Neutrophil (primary cell): ENCODE measurements at regions not wholly inside any gene's neighbourhood (a gene's known extent, or its start where the extent isn't known, plus 50 kb on each side); places are given as distances from the start of the nearest gene placed in this dataset.

Experiments used
- H3K27ac ChIP-seq: fragments of 200-600 bp; sonication (generic); 2 replicates; pipeline ENCODE4 v1.5.1; 2016; ENCODE audit warnings: mild to moderate bottlenecking, moderate library complexity
- H3K27me3 ChIP-seq: fragments of 200-600 bp; sonication (generic); 2 replicates; pipeline ENCODE4 v1.6.0; 2016; ENCODE audit warnings: mild to moderate bottlenecking
- H3K36me3 ChIP-seq: fragments of 200-600 bp; sonication (generic); 2 replicates; pipeline ENCODE4 v1.5.1; 2017
- H3K4me1 ChIP-seq, 2 experiments: fragments of 200-600 bp in 1 of 2; sonication (generic) in 1 of 2; 1 replicate in 1 of 2; 2 replicates in 1 of 2; pipeline versions ENCODE4 v1.5.1 to v1.6.1; 2013 to 2016; ENCODE audit warnings: low read depth in 1 of 2, low read length in 1 of 2, mild to moderate bottlenecking in 1 of 2, moderate library complexity in 1 of 2; ENCODE audit not compliant: control insufficient read depth in 1 of 2, insufficient read depth in 1 of 2
- H3K4me3 ChIP-seq, 2 experiments: fragments of 200-600 bp in 1 of 2; sonication (generic) in 1 of 2; 1 replicate in 1 of 2; 2 replicates in 1 of 2; pipeline ENCODE4 v1.5.1; 2013 to 2016; ENCODE audit warnings: low read depth in 1 of 2, low read length in 1 of 2, mild to moderate bottlenecking in 1 of 2, moderate library complexity in 1 of 2
- H3K9me3 ChIP-seq: fragments of 200-600 bp; sonication (generic); 2 replicates; pipeline ENCODE4 v1.5.1; 2016
- CTCF ChIP-seq: fragments of 200-600 bp; sonication (generic); IDR thresholded peaks from 2 replicates; pipeline ENCODE4 v1.5.1; 2016; ENCODE audit warnings: antibody characterized with exemption

- Histone ChIP-seq H3K36me3 (no peaks in the 10 kb centered on the region), H3K27me3 (no peaks in the 10 kb centered on the region), H3K4me3 (no peak overlapping the region), H3K4me1 (no peaks in the 10 kb centered on the region), H3K9me3 (no peaks in the 10 kb centered on the region), H3K27ac (no peak overlapping the region)
- no peak for TF ChIP-seq CTCF
Measured at GRCh38 chr5:60333005-60333571, 366.9 kb downstream of the DEPDC1B start.

GRCh38 chr5:60332244-60333004 is 367.5 kb downstream of the DEPDC1B start:
- Histone ChIP-seq H3K4me1 (no peaks in the 10 kb centered on the region), H3K27me3 (no peaks in the 10 kb centered on the region), H3K36me3 (no peaks in the 10 kb centered on the region), H3K9me3 (no peaks in the 10 kb centered on the region), H3K4me3 (no peak overlapping the region), H3K27ac (no peak overlapping the region)
- no peak for TF ChIP-seq CTCF

GRCh38 chr5:60330236-60330635 is 369.7 kb downstream of the DEPDC1B start:
- H3K4me1 ChIP-seq, result no peaks in the 10 kb centered on the region
- no peak overlapping the region for H3K4me3 ChIP-seq
- H3K27ac ChIP-seq, result no peak overlapping the region
- H3K36me3 ChIP-seq, result no peaks in the 10 kb centered on the region
- no peaks in the 10 kb centered on the region for H3K27me3 ChIP-seq
- TF ChIP-seq CTCF, result no peak
- no peaks in the 10 kb centered on the region for H3K9me3 ChIP-seq

- no peak overlapping the region for H3K4me3 ChIP-seq
- TF ChIP-seq CTCF, result no peak
- H3K4me1 ChIP-seq, result no peaks in the 10 kb centered on the region
Measured at GRCh38 chr5:60325870-60326269, 374.1 kb downstream of the DEPDC1B start.

GRCh38 chr5:60323596-60323995 is 376.4 kb downstream of the DEPDC1B start:
- TF ChIP-seq CTCF, result no peak
- Histone ChIP-seq H3K4me1 (no peaks in the 10 kb centered on the region), H3K9me3 (no peaks in the 10 kb centered on the region), H3K27me3 (no peaks in the 10 kb centered on the region), H3K27ac (no peak overlapping the region), H3K4me3 (no peak overlapping the region), H3K36me3 (no peaks in the 10 kb centered on the region)

More at GRCh38 chr5:60325870-60326269, 374.1 kb downstream of the DEPDC1B start:
- no peaks in the 10 kb centered on the region for H3K36me3 ChIP-seq
- H3K27me3 ChIP-seq, result no peaks in the 10 kb centered on the region
- no peaks in the 10 kb centered on the region for H3K9me3 ChIP-seq
- no peak overlapping the region for H3K27ac ChIP-seq
